ENCODE measurements at regions not wholly inside any gene's neighbourhood (a gene's known extent, or its start where the extent isn't known, plus 50 kb on each side); places are given as distances from the start of the nearest gene placed in this dataset.

- Histone ChIP-seq H2AK5ac (ENCODE audit: low read length) (no peak overlapping the region), H2AFZ (ENCODE audit: insufficient read depth, low read length, poor library complexity) (no peak overlapping the region), H2BK5ac (ENCODE audit: low read depth, low read length, poor library complexity) (no peak overlapping the region), H3K79me2 (ENCODE audit: control insufficient read depth, insufficient read depth, low read length, poor library complexity) (no peaks in the 10 kb centered on the region), H3K14ac (ENCODE audit: low read length) (no peak overlapping the region), H2BK120ac (ENCODE audit: insufficient read depth, low read length, poor library complexity) (no peak overlapping the region), H3K27me3 (ENCODE audit: insufficient read depth, low read length) (no peaks in the 10 kb centered on the region), H3K23ac (ENCODE audit: low read length) (no peak overlapping the region), H3K4ac (ENCODE audit: low read depth, low read length) (no peak overlapping the region), H3K4me3 (ENCODE audit: low read depth, low read length) (no peak overlapping the region), H3K9ac (ENCODE audit: low read length) (no peak overlapping the region), H3K4me1 (ENCODE audit: control insufficient read depth in 1 of 2, insufficient read depth in 2 of 2, low read length in 2 of 2) (no peaks in the 10 kb centered on the region), H3K27ac (ENCODE audit: low read depth, low read length) (no peak overlapping the region), H4K91ac (ENCODE audit: low read depth, low read length) (no peak overlapping the region), H4K8ac (ENCODE audit: low read depth, low read length) (no peak overlapping the region), H2BK12ac (ENCODE audit: low read length) (no peak overlapping the region), H3K79me1 (ENCODE audit: low read length) (no peaks in the 10 kb centered on the region), H3K36me3 (ENCODE audit: control insufficient read depth in 1 of 2, insufficient read depth in 2 of 2, low read length in 2 of 2) (no peaks in the 10 kb centered on the region), H3K18ac (ENCODE audit: low read length) (no peak overlapping the region), H4K12ac (ENCODE audit: low read depth, low read length) (no peak overlapping the region), H3K9me3 (ENCODE audit: insufficient read depth, low read depth, low read length) (no peaks in the 10 kb centered on the region), H3K4me2 (ENCODE audit: low read length) (no peak overlapping the region)
- no peak for DNase-seq
- no CpG with 5 or more reads among the region's 1 CpG for WGBS (ENCODE audit: extremely low coverage, insufficient coverage, insufficient read length)
These were observed 97.6 kb downstream of the MTX3 start for GRCh38 chr5:79893485-79893884.

- Histone ChIP-seq H2BK5ac (ENCODE audit: low read depth, low read length, poor library complexity) (no peak overlapping the region), H4K91ac (ENCODE audit: low read depth, low read length) (no peak overlapping the region), H4K8ac (ENCODE audit: low read depth, low read length) (no peak overlapping the region), H3K36me3 (ENCODE audit: control insufficient read depth in 1 of 2, insufficient read depth in 2 of 2, low read length in 2 of 2) (no peaks in the 10 kb centered on the region), H3K9me3 (ENCODE audit: insufficient read depth, low read depth, low read length) (no peaks in the 10 kb centered on the region), H3K27me3 (ENCODE audit: insufficient read depth, low read length) (no peaks in the 10 kb centered on the region), H4K12ac (ENCODE audit: low read depth, low read length) (no peak overlapping the region), H2BK12ac (ENCODE audit: low read length) (no peak overlapping the region), H3K23ac (ENCODE audit: low read length) (no peak overlapping the region), H3K4me1 (ENCODE audit: control insufficient read depth in 1 of 2, insufficient read depth in 2 of 2, low read length in 2 of 2) (no peaks in the 10 kb centered on the region), H3K9ac (ENCODE audit: low read length) (no peak overlapping the region), H2AK5ac (ENCODE audit: low read length) (no peak overlapping the region), H3K14ac (ENCODE audit: low read length) (no peak overlapping the region), H3K18ac (ENCODE audit: low read length) (no peak overlapping the region), H3K79me2 (ENCODE audit: control insufficient read depth, insufficient read depth, low read length, poor library complexity) (no peaks in the 10 kb centered on the region), H3K4me3 (ENCODE audit: low read depth, low read length) (no peak overlapping the region), H3K27ac (ENCODE audit: low read depth, low read length) (no peak overlapping the region), H3K4me2 (ENCODE audit: low read length) (no peak overlapping the region), H3K79me1 (ENCODE audit: low read length) (no peaks in the 10 kb centered on the region), H2AFZ (ENCODE audit: insufficient read depth, low read length, poor library complexity) (no peak overlapping the region), H2BK120ac (ENCODE audit: insufficient read depth, low read length, poor library complexity) (no peak overlapping the region), H3K4ac (ENCODE audit: low read depth, low read length) (no peak overlapping the region)
- DNase-seq, result no peak
- WGBS (ENCODE audit: extremely low coverage, insufficient coverage, insufficient read length), result no CpG with 5 or more reads among the region's 5 CpGs
These were observed 100.2 kb downstream of the MTX3 start for GRCh38 chr5:79890930-79891249.

GRCh38 chr5:79890119-79890929, 100.7 kb downstream of the MTX3 start:
- no peak overlapping the region for H3K9ac ChIP-seq (ENCODE audit: low read length)
- H3K79me1 ChIP-seq (ENCODE audit: low read length), result no peaks in the 10 kb centered on the region
- no peaks in the 10 kb centered on the region for H3K36me3 ChIP-seq (ENCODE audit: control insufficient read depth in 1 of 2, insufficient read depth in 2 of 2, low read length in 2 of 2)
- H3K79me2 ChIP-seq (ENCODE audit: control insufficient read depth, insufficient read depth, low read length, poor library complexity), result no peaks in the 10 kb centered on the region
- H4K8ac ChIP-seq (ENCODE audit: low read depth, low read length), result no peak overlapping the region
- no peak overlapping the region for H2BK120ac ChIP-seq (ENCODE audit: insufficient read depth, low read length, poor library complexity)
- no peaks in the 10 kb centered on the region for H3K4me1 ChIP-seq (ENCODE audit: control insufficient read depth in 1 of 2, insufficient read depth in 2 of 2, low read length in 2 of 2)
- H3K4ac ChIP-seq (ENCODE audit: low read depth, low read length), result no peak overlapping the region
- H3K4me2 ChIP-seq (ENCODE audit: low read length), result no peak overlapping the region
- H2BK5ac ChIP-seq (ENCODE audit: low read depth, low read length, poor library complexity), result no peak overlapping the region
- no peak overlapping the region for H4K91ac ChIP-seq (ENCODE audit: low read depth, low read length)
- no peak overlapping the region for H3K23ac ChIP-seq (ENCODE audit: low read length)
- H2BK12ac ChIP-seq (ENCODE audit: low read length), result no peak overlapping the region
- H2AK5ac ChIP-seq (ENCODE audit: low read length), result no peak overlapping the region
- H3K4me3 ChIP-seq (ENCODE audit: low read depth, low read length), result no peak overlapping the region
- no CpG with 5 or more reads among the region's 4 CpGs for WGBS (ENCODE audit: extremely low coverage, insufficient coverage, insufficient read length)
- H3K14ac ChIP-seq (ENCODE audit: low read length), result no peak overlapping the region
- no peak overlapping the region for H2AFZ ChIP-seq (ENCODE audit: insufficient read depth, low read length, poor library complexity)
- no peaks in the 10 kb centered on the region for H3K9me3 ChIP-seq (ENCODE audit: insufficient read depth, low read depth, low read length)
- H3K18ac ChIP-seq (ENCODE audit: low read length), result no peak overlapping the region
- DNase-seq, result no peak
- H3K27me3 ChIP-seq (ENCODE audit: insufficient read depth, low read length), result no peaks in the 10 kb centered on the region
- H3K27ac ChIP-seq (ENCODE audit: low read depth, low read length), result no peak overlapping the region
- no peak overlapping the region for H4K12ac ChIP-seq (ENCODE audit: low read depth, low read length)

- no peaks in the 10 kb centered on the region for H3K36me3 ChIP-seq (ENCODE audit: control insufficient read depth in 1 of 2, insufficient read depth in 2 of 2, low read length in 2 of 2)
- no CpG with 5 or more reads among the region's 2 CpGs for WGBS (ENCODE audit: extremely low coverage, insufficient coverage, insufficient read length)
- no peak for DNase-seq
- no peak overlapping the region for H2AFZ ChIP-seq (ENCODE audit: insufficient read depth, low read length, poor library complexity)
- no peak overlapping the region for H4K91ac ChIP-seq (ENCODE audit: low read depth, low read length)
- H3K27ac ChIP-seq (ENCODE audit: low read depth, low read length), result no peak overlapping the region
- H3K4ac ChIP-seq (ENCODE audit: low read depth, low read length), result no peak overlapping the region
- H3K23ac ChIP-seq (ENCODE audit: low read length), result no peak overlapping the region
- H2BK5ac ChIP-seq (ENCODE audit: low read depth, low read length, poor library complexity), result no peak overlapping the region
- no peak overlapping the region for H3K4me3 ChIP-seq (ENCODE audit: low read depth, low read length)
- H4K8ac ChIP-seq (ENCODE audit: low read depth, low read length), result no peak overlapping the region
- no peak overlapping the region for H3K9ac ChIP-seq (ENCODE audit: low read length)
- no peak overlapping the region for H3K18ac ChIP-seq (ENCODE audit: low read length)
- H3K4me2 ChIP-seq (ENCODE audit: low read length), result no peak overlapping the region
- H3K27me3 ChIP-seq (ENCODE audit: insufficient read depth, low read length), result no peaks in the 10 kb centered on the region
- no peak overlapping the region for H2BK12ac ChIP-seq (ENCODE audit: low read length)
- H3K79me2 ChIP-seq (ENCODE audit: control insufficient read depth, insufficient read depth, low read length, poor library complexity), result no peaks in the 10 kb centered on the region
- no peaks in the 10 kb centered on the region for H3K79me1 ChIP-seq (ENCODE audit: low read length)
- H4K12ac ChIP-seq (ENCODE audit: low read depth, low read length), result no peak overlapping the region
- H3K4me1 ChIP-seq (ENCODE audit: control insufficient read depth in 1 of 2, insufficient read depth in 2 of 2, low read length in 2 of 2), result no peaks in the 10 kb centered on the region
- H3K14ac ChIP-seq (ENCODE audit: low read length), result no peak overlapping the region
- no peak overlapping the region for H2BK120ac ChIP-seq (ENCODE audit: insufficient read depth, low read length, poor library complexity)
- no peak overlapping the region for H2AK5ac ChIP-seq (ENCODE audit: low read length)
- H3K9me3 ChIP-seq (ENCODE audit: insufficient read depth, low read depth, low read length), result no peaks in the 10 kb centered on the region
These were observed 102.4 kb downstream of the MTX3 start for GRCh38 chr5:79888643-79889042.
